ENCODE measurements at regions not wholly inside any gene's neighbourhood (a gene's known extent, or its start where the extent isn't known, plus 50 kb on each side); places are given as distances from the start of the nearest gene placed in this dataset.

GRCh38 chr10:130575756-130576285 lies 439.6 kb downstream of the GLRX3 start:
- no peak for DNase-seq

GRCh38 chr10:130576427-130576826 lies 440.2 kb downstream of the GLRX3 start:
- DNase-seq = no peak

- no peak for DNase-seq
Observed at GRCh38 chr10:130577039-130577438, 440.8 kb downstream of the GLRX3 start.

- DNase-seq = no peak
Observed at GRCh38 chr10:130578532-130579289, 442.5 kb downstream of the GLRX3 start.

GRCh38 chr10:130579913-130580312 lies 443.7 kb downstream of the GLRX3 start:
- no peak for DNase-seq

GRCh38 chr10:130580975-130581374 lies 444.8 kb downstream of the GLRX3 start:
- DNase-seq = no peak

GRCh38 chr10:130587718-130588117 lies 451.5 kb downstream of the GLRX3 start:
- DNase-seq = no peak

GRCh38 chr10:130606001-130606405 lies 469.8 kb downstream of the GLRX3 start:
- DNase-seq = no peak

GRCh38 chr10:130607366-130607765 lies 471.2 kb downstream of the GLRX3 start:
- no peak for DNase-seq

- no peak for DNase-seq
Observed at GRCh38 chr10:130611239-130611638, 475.0 kb downstream of the GLRX3 start.

- no peak for DNase-seq
Observed at GRCh38 chr10:130615457-130615856, 479.3 kb downstream of the GLRX3 start.

- DNase-seq = no peak
Observed at GRCh38 chr10:130617985-130618384, 481.8 kb downstream of the GLRX3 start.

- no peak for DNase-seq
Observed at GRCh38 chr10:130618647-130619046, 482.5 kb downstream of the GLRX3 start.

- DNase-seq = no peak
Observed at GRCh38 chr10:130621231-130621775, 485.1 kb downstream of the GLRX3 start.

- no peak for DNase-seq
Observed at GRCh38 chr10:130623680-130624267, 487.6 kb downstream of the GLRX3 start.

GRCh38 chr10:130627346-130628045 lies 491.3 kb downstream of the GLRX3 start:
- no peak for DNase-seq

GRCh38 chr10:130630135-130630534 lies 493.9 kb downstream of the GLRX3 start:
- DNase-seq = no peak

GRCh38 chr10:130631142-130632096 lies 495.2 kb downstream of the GLRX3 start:
- no peak for DNase-seq

- DNase-seq = no peak
Observed at GRCh38 chr10:130634816-130635215, 498.6 kb downstream of the GLRX3 start.

- DNase-seq = no peak
Observed at GRCh38 chr10:130635528-130635927, 499.3 kb downstream of the GLRX3 start.

GRCh38 chr10:130636313-130636930 lies 500.2 kb downstream of the GLRX3 start:
- no peak for DNase-seq

Data from NCI-H2029 (cell line).